ENCODE measurements at regions not wholly inside any gene's neighbourhood (a gene's known extent, or its start where the extent isn't known, plus 50 kb on each side); places are given as distances from the start of the nearest gene placed in this dataset.

DNA sequence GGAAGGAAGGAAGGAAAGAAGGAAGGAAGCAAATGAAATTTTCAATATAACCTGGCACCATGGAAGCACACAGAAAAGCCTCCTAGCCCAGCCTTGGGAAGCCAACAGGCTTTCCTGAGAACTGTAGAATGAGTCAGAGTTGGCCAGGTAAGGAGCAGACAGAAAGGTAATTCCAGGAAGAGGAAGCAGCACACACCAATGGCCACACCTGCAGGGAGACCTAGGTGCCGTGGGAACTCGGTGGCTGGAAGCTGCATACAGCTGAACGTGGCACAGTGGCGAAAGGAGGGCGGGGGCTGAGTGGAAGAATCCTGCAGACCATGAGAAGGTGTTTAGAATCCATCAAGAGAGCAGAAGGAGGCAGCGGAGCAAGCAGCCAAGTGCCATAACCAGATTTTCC, 224.8 kb upstream of the RREB1 start:
- no peak for DNase-seq (ENCODE audit: low read depth in 2 of 2)
- TF ChIP-seq, protein P1, sequence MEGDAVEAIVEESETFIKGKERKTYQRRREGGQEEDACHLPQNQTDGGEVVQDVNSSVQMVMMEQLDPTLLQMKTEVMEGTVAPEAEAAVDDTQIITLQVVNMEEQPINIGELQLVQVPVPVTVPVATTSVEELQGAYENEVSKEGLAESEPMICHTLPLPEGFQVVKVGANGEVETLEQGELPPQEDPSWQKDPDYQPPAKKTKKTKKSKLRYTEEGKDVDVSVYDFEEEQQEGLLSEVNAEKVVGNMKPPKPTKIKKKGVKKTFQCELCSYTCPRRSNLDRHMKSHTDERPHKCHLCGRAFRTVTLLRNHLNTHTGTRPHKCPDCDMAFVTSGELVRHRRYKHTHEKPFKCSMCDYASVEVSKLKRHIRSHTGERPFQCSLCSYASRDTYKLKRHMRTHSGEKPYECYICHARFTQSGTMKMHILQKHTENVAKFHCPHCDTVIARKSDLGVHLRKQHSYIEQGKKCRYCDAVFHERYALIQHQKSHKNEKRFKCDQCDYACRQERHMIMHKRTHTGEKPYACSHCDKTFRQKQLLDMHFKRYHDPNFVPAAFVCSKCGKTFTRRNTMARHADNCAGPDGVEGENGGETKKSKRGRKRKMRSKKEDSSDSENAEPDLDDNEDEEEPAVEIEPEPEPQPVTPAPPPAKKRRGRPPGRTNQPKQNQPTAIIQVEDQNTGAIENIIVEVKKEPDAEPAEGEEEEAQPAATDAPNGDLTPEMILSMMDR (IDR thresholded peaks at IDR 0.05; ENCODE audit: low read depth, low read length), result no peak
- H3K4me3 ChIP-seq (replicated peaks in 1 of 2; ENCODE audit: low read depth in 2 of 2, low read length in 2 of 2), result no peak overlapping the region

DNA sequence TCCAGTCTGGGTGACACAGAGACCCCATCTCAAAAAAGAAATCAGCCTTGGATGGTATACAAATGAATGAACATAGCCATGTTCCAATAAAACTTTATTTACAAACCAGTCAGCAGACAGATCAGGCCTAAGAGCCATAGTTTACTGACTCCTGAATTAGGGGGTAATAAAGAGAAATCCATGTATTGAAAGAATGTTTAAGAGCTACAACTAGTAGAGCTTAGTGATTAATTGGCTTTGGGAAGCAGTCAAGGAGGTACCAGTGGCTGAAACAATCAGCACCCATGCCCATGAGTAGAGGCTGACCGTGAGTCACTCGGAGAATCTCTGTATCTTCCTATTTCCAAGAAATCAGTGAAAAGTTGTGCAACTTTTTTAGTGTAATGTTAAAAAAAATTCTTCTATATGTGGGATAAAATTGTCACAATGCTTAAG, 223.6 kb upstream of the RREB1 start:
- H3K4me3 ChIP-seq (replicated peaks in 1 of 2; ENCODE audit: low read depth in 2 of 2, low read length in 2 of 2), result no peak overlapping the region
- DNase-seq (ENCODE audit: low read depth in 2 of 2), result peak; percentile 15 to 64
- TF ChIP-seq, protein P1 (IDR thresholded peaks at IDR 0.05; ENCODE audit: low read depth, low read length), result no peak

DNA sequence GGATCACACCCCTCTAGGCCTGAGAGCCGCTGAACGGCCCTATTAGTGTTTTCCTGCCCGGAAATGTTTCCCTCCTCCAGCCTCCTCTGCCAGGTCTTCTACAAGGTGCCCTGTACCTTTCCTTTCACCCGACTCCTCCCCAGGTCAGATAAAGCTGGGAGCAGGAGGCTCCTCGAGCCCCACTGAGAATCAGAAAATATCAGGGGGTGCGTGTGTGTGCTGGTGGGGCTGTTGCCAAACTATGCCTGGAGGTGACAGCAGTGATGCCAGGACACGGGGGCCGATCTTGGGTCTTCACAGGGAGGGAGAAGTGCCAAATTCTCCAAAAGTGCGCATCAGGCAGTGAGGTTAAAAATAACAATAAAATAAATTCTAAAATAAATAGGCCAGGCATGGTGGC, 222.8 kb upstream of the RREB1 start:
- H3K4me3 ChIP-seq (replicated peaks in 1 of 2; ENCODE audit: low read depth in 2 of 2, low read length in 2 of 2), result no peak overlapping the region
- TF ChIP-seq, protein P1 (IDR thresholded peaks at IDR 0.05; ENCODE audit: low read depth, low read length), result no peak
- DNase-seq (ENCODE audit: low read depth in 2 of 2), result no peak

DNA sequence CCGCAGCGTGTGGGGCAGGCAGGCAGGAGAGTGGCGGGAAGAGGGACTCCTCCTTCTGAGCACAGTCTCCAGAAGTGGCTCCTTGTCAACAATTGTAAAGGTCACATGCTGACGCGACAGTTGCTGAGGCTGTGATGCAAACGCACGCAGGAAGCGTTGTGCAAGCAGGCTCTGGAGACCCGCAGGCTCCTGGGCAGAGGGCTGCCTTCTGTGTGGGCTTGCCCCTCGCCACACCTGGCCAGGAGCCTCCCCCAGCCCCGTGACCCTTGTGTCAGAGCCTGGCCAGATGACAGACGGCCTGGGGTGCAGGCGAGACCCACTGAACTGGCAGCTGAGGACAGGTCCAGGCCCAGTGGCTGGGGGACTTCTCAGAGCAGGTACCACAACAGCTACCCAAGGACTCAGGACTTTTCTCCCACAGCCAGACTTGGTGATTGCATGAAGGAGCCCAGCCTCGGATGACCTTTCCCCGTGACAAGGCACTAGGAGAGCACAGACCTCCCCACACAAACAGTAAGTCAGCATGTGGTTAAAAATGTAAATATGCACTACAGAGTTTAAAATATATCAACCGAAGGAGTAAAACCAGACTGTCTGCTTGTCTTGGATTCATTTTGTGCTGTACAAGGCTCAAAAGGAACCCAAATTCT, 222.1 kb upstream of the RREB1 start:
- TF ChIP-seq, protein P1 (IDR thresholded peaks at IDR 0.05; ENCODE audit: low read depth, low read length), result no peak
- H3K4me3 ChIP-seq (replicated peaks in 1 of 2; ENCODE audit: low read depth in 2 of 2, low read length in 2 of 2), result no peak overlapping the region
- DNase-seq (ENCODE audit: low read depth in 2 of 2), result no peak

DNA sequence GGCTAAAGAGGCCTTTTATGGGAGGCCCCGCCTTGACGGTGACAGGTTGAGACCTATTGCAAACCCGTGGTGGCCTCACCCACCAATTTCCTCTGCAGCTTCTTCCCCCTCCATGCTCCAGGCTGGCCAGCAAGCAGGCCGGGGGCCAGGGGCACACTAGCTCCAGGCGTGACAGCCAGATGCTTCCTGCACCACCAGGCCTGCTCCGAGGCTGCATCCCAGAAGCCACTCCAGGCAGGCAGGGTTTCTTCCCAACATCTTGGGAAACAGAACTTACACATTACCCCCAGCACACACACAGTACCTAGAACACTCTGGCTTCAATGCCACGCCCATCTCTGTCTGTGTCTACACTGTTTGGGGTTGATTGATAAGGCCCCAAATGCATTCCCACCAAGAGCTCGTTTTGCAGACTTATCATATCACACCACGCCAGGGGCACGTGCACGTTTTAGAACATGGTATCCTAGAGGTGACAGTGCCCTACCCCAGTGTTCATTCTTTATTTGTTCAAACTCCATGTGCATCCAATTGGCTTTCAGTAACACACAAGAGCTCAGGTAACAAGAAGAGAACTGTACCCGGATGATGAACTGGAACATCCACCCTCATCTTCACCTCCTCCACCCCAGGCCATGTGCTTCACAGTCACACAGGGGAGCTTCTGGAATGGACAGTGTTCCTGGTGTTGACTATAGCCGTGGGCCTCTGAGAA, 221.4 kb upstream of the RREB1 start:
- H3K4me3 ChIP-seq (replicated peaks in 1 of 2; ENCODE audit: low read depth in 2 of 2, low read length in 2 of 2), result no peak overlapping the region
- TF ChIP-seq, protein P1 (IDR thresholded peaks at IDR 0.05; ENCODE audit: low read depth, low read length), result no peak
- no peak for DNase-seq (ENCODE audit: low read depth in 2 of 2)

DNA sequence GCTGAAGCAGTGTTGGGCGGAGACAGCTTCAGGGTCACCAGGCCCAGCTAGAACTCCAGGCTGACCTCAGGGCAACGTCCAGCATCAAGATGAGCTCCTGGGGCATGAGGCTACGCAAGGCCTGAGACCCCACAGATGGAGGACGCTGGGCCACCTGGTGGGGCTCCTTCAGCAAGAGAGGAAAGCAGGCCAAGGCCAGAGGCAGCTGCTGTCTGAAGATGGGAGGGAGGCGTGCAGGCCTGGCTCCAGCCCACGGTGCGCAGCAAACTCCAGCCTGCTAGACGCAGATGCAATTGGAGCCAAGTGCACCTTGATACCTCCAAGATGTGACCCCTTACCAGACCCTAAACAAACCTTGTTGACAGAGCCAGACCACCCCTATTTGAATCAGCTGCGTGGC, 220.9 kb upstream of the RREB1 start:
- no peak for DNase-seq (ENCODE audit: low read depth in 2 of 2)
- H3K4me3 ChIP-seq (replicated peaks in 1 of 2; ENCODE audit: low read depth in 2 of 2, low read length in 2 of 2), result no peak overlapping the region
- TF ChIP-seq, protein P1 (IDR thresholded peaks at IDR 0.05; ENCODE audit: low read depth, low read length), result no peak
